Choroid plexus epithelial cell (primary cell): ENCODE measurements at regions not wholly inside any gene's neighbourhood (a gene's known extent, or its start where the extent isn't known, plus 50 kb on each side); places are given as distances from the start of the nearest gene placed in this dataset.
A peak's percentile ranks its signal among the peaks of the same experiment; 100 is the strongest.

Experiments
- DNase-seq: peaks from one replicate; pipeline ENCODE4 v3.0.0-alpha.2; 2010; ENCODE audit warnings: low read depth
- H3K4me3 ChIP-seq: 2 replicates; pipeline ENCODE4 v1.5.1; 2011; ENCODE audit warnings: low read depth, mild to moderate bottlenecking, control low read depth, low read length, moderate library complexity
- TF ChIP-seq, protein P1 (sequence below): conservative IDR thresholded peaks from 2 replicates; pipeline ENCODE4 v1.5.1; 2011; ENCODE audit warnings: low read depth, mild to moderate bottlenecking, control low read depth, inconsistent platforms, low read length, moderate library complexity

GRCh38 chr12:93142881-93143280 is 213.8 kb upstream of the EEA1 start:
- no peak for DNase-seq
- no peak overlapping the region for H3K4me3 ChIP-seq
- TF ChIP-seq, protein P1, sequence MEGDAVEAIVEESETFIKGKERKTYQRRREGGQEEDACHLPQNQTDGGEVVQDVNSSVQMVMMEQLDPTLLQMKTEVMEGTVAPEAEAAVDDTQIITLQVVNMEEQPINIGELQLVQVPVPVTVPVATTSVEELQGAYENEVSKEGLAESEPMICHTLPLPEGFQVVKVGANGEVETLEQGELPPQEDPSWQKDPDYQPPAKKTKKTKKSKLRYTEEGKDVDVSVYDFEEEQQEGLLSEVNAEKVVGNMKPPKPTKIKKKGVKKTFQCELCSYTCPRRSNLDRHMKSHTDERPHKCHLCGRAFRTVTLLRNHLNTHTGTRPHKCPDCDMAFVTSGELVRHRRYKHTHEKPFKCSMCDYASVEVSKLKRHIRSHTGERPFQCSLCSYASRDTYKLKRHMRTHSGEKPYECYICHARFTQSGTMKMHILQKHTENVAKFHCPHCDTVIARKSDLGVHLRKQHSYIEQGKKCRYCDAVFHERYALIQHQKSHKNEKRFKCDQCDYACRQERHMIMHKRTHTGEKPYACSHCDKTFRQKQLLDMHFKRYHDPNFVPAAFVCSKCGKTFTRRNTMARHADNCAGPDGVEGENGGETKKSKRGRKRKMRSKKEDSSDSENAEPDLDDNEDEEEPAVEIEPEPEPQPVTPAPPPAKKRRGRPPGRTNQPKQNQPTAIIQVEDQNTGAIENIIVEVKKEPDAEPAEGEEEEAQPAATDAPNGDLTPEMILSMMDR: no peak

DNA sequence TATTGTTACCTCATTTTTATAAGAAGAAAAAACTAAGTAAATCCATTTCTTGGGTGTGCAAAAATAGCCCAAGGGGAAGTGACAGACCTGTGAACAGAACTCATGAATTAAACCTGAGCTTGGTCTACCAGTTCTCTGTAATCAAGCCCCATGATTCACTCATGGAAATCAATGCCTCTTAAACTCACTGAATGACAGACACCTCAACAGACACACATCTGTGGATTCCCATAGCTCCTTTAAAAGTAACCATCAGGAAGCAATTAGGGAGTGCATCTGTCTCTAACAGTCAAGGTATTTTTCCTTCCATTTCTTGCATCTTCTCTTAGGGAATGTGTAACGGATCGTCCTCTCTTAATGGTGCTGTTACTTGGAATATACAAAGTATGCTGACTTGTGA is 215.0 kb upstream of the EEA1 start:
- no peak for DNase-seq
- no peak overlapping the region for H3K4me3 ChIP-seq
- TF ChIP-seq, protein P1: no peak

DNA sequence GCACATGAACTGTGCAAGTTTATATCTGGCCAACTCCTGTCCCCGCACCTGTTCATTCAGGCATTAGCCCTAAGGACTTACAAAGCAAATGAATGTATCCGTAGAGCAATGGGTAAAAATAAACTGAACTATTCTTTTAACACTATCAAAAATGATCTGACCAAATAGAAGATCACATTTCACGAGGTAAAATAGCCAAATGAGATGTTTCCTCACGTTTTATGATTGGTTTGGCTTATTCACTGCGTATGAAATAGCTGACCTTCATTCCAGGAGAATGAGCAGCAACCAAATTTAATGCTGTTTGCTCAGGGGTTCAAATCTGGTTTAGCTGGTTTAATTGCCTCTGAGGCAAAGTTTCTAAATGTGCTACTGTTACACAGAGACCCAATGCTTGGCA is 216.0 kb upstream of the EEA1 start:
- H3K4me3 ChIP-seq: no peak overlapping the region
- no peak for DNase-seq
- TF ChIP-seq, protein P1: no peak

GRCh38 chr12:93146263-93146939 is 217.3 kb upstream of the EEA1 start:
- peak; percentile 87 for DNase-seq
- TF ChIP-seq, protein P1: no peak
- H3K4me3 ChIP-seq: no peak overlapping the region

DNA sequence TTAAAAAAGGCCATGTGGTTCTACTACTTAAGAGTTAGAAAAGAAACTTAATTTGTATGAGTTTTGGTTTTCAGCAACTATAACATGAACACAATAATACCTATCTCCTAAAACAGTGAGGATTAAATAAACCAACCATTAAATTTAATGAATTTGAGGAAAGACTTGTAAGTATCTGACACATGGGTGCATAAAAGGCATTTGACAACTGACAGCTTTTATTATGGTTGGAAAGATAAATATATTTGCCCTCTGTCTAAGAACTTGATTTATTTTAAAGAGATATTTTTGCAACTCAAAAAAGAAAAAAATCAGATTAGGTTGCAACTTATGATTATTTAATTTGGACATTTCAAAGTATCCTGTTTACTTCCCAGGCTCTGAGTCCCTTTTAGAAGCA is 217.9 kb upstream of the EEA1 start:
- DNase-seq: no peak

GRCh38 chr12:93148412-93148811 is 219.3 kb upstream of the EEA1 start:
- TF ChIP-seq, protein P1: no peak
- DNase-seq: no peak
- H3K4me3 ChIP-seq: no peak overlapping the region

More for the DNA sequence above, 217.9 kb upstream of the EEA1 start:
- H3K4me3 ChIP-seq: no peak overlapping the region
- TF ChIP-seq, protein P1: no peak

DNA sequence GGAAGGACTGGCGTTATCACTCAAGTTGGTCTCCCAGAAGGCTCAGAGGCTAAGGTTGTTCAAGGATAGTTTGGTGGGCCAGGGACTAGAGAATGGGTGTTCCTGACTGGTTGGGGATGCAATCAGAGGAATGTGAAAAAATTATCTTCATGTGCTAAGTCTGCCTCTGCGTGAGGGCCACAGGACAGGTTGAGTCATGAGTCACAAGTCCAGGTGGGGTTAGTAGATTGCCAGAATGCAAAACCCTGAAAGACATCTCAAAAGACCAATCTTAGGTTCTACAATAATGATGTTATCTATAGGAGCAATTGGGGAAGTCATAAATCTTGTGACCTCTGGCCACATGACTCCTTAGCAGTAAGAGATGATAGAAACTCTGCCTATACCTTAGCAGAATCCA is 220.1 kb upstream of the EEA1 start:
- TF ChIP-seq, protein P1: no peak
- DNase-seq: no peak
- no peak overlapping the region for H3K4me3 ChIP-seq
